ENCODE measurements at regions not wholly inside any gene's neighbourhood (a gene's known extent, or its start where the extent isn't known, plus 50 kb on each side); places are given as distances from the start of the nearest gene placed in this dataset.

- in situ Hi-C loops (cut with MboI; ENCODE audit: low sequenced_read_pairs) = no loop called here
Measured at GRCh38 chr16:82414476-82414875, 212.3 kb upstream of the CDH13 start.

GRCh38 chr16:82412770-82413169 is 214.0 kb upstream of the CDH13 start:
- in situ Hi-C loops (cut with MboI; ENCODE audit: low sequenced_read_pairs) = no loop called here

- in situ Hi-C loops (cut with MboI; ENCODE audit: low sequenced_read_pairs) = no loop called here
Measured at GRCh38 chr16:82405736-82406135, 221.0 kb upstream of the CDH13 start.

GRCh38 chr16:82404586-82405315 is 222.0 kb upstream of the CDH13 start:
- in situ Hi-C loops (cut with MboI; ENCODE audit: low sequenced_read_pairs) = no loop called here

DNA sequence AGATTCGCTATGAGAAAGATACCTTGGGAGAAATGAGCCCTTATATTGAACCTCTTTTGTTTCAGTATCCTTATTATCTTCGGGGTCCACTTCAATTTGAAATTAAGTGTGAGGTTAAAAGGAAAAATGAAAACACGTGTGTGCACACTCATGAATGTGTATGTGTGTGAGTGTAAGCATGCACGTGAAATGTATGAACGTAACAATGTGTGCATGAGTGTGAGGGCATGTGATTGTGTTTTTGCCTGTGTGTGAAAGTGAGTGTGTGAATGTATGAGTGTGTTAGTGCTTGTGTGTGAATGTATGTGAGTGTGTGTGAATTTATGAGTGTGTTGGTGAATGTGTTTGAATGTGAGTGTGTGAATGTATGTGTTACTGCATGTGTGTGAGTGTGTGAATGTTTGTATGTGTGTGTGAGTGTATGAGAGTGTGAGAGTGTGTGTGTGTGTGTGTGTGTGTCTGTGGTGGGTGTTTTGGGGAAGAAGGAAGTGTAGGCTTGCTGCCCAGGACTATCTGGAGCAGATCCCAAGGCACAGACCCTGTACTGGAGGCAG is 224.0 kb upstream of the CDH13 start:
- in situ Hi-C loops (cut with MboI; ENCODE audit: low sequenced_read_pairs) = no loop called here

GRCh38 chr16:82400046-82400445 is 226.7 kb upstream of the CDH13 start:
- in situ Hi-C loops (cut with MboI; ENCODE audit: low sequenced_read_pairs) = no loop called here

DNA sequence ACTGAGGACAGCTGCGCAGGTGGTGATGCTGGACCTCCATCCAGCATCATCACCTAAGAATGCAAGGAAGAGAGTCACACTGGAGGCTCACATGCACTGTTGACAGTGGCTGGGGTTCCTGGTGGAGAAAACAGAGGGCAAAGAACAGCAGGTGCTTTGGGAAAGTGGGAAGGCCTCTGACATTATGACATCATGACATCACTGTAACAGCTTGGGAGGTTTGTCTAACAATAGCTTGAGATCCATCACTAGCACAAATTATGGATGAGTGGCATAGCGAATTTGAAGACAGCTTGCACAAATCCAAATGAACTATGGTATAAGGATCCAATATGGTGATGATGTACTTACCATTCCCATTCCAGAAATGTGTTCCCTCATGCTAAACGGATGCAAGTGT is 226.5 kb upstream of the MPHOSPH6 start:
- in situ Hi-C loops (cut with MboI; ENCODE audit: low sequenced_read_pairs) = no loop called here

GRCh38 chr16:82395212-82395611 is 225.2 kb upstream of the MPHOSPH6 start:
- in situ Hi-C loops (cut with MboI; ENCODE audit: low sequenced_read_pairs) = no loop called here

DNA sequence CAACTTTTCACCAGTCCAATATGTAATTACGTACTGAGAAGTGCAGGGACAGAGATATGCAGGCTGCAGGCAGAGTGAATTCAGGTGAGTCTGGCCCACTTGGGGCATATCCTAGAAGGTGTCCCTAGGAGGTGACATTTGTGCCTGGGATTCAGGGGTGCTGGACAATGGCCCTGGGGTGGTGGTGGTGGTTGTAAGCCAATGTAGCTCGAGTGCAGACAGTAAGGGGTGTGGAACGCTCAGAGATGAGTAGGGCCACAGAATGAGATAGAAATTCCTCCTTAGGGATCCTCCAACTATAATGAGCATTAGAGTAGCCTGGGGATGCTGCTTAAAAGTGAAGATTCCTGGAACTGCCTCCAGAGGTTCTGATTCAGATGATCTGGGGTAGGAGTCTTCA is 221.7 kb upstream of the MPHOSPH6 start:
- in situ Hi-C loops (cut with MboI; ENCODE audit: low sequenced_read_pairs) = no loop called here

DNA sequence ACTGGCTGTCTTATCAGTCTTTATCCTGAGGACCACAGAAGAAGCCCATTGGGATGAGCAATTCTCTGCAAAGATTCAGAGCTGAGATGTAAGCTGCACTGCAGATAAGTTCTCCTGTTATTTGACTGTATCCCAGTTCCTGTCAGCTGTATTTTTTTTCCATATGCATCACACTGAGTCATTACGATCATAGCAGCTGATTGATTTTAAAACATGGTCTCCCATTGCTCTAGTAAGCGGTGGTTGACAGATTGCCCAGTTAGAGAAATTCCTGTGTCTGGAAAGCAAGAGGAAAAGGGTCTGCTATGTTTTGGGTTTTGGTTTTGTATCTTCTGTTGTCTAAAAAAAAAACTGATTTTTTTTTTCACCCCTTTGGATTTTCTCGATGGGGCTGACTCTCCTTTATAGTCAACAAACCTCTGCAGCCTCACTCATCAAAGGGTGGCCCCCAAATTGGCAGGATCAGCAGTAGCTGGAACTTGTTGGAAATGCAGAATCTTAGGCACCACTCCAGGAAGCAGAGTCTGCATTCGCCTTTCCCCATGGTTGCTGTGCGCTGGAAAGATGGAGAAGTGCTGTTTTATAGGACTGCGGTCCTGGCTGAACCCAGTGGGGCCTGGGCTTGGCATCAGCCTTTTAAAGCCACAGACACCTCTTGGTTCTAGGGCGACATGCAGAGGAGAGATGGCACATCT is 220.1 kb upstream of the MPHOSPH6 start:
- in situ Hi-C loops (cut with MboI; ENCODE audit: low sequenced_read_pairs) = no loop called here

DNA sequence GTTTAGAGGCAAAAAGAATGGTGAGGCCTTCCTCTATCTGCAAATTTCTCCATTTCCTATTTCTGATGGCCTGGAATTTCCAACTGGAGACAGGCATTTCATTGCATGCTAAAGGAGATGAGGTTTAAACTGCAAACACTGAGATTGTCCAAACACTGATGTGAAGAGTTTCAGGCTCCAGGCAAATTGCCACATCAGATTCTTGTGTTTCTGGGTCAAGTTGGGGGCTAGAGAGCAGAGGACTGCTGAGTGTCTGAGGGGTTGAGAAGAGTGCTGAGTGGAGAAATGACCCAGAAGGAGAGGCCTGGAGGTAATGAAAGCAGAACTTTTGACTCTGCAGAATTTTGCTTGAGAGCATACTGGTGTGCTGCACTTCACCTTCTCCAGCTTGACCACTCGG is 216.7 kb upstream of the MPHOSPH6 start:
- in situ Hi-C loops (cut with MboI; ENCODE audit: low sequenced_read_pairs) = no loop called here

- in situ Hi-C loops (cut with MboI; ENCODE audit: low sequenced_read_pairs) = no loop called here
Measured at GRCh38 chr16:82384949-82385348, 214.9 kb upstream of the MPHOSPH6 start.

- in situ Hi-C loops (cut with MboI; ENCODE audit: low sequenced_read_pairs) = no loop called here
Measured at GRCh38 chr16:82384017-82384416, 214.0 kb upstream of the MPHOSPH6 start.

GRCh38 chr16:82382521-82382920 is 212.5 kb upstream of the MPHOSPH6 start:
- in situ Hi-C loops (cut with MboI; ENCODE audit: low sequenced_read_pairs) = no loop called here

DNA sequence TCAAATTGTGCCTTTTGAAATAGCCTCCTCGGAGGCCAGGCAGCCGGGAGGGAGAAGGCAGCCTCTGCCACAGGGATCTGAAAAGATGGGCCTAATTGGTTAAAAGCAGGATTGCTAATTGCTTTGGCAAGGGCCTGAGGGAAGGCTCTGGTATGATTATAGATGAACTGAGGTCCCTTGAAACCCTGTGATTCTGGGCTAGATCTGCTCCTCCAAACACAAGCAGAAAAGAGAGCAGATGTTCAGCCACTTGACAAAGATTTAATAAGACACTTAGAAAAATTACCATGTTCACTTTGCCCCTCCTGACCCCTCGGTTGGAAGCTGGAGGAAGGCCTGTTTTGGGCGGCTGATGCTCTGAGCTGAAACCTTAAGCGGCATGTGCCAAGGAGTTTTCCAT is 209.5 kb upstream of the MPHOSPH6 start:
- in situ Hi-C loops (cut with MboI; ENCODE audit: low sequenced_read_pairs) = no loop called here

DNA sequence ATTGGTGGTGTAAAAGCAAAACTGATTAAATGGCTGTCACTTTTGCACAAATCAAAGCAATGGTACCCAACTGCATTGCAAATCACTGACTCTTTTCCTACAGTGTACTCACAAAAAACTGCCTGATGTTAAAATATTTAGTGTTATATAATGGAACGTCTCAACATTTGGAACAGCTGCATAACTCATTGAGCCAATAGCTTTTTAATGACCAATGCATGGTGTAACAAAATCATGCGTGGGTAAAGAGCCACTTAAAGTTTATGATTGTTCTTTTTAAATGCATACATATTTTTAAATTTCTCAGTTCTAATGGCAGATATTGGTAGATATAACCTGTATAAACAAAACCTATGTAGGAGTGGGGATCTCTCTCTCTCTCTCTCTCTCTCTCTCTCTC is 204.0 kb upstream of the MPHOSPH6 start:
- in situ Hi-C loops (cut with MboI; ENCODE audit: low sequenced_read_pairs) = no loop called here

DNA sequence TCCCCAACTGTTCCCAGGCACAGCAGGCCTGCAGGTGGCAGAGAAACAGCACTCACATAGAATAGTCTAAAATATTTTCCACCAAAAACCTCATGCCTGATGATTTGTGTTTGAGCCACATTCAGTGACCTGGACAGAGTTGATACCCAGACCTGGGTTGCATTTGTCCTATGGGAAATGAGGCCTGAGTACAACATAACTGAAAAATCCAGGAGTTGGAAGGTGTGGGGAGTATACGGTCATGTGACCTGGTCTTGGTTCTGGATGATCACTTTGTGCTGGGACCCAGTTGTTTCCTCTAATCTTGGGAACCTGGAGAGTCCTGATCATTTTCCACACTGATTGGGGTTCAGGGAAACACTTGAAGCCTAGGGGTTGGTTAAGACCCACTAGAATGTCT is 200.3 kb upstream of the MPHOSPH6 start:
- in situ Hi-C loops (cut with MboI; ENCODE audit: low sequenced_read_pairs) = no loop called here

DNA sequence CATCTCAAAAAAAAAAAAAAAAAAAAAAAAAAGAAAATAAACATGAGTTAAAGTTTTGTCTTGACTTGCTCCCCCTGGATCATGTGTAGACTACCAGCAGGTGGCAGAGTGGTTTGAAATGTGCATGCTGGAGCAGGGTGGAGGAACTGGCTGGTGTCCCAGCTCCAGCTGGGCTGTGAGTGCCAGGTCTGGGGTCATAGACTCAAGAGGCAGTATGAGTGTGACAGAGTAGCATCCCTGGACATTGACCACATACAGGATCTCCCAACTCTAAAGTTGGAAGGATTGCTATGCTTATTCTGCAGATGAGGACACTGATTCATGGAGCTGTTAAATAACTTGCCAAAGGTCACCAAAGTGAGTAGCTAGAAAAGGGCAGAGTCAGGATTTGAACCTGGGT is 198.0 kb upstream of the MPHOSPH6 start:
- in situ Hi-C loops (cut with MboI; ENCODE audit: low sequenced_read_pairs) = no loop called here

GRCh38 chr16:82366462-82366861 is 196.4 kb upstream of the MPHOSPH6 start:
- in situ Hi-C loops (cut with MboI; ENCODE audit: low sequenced_read_pairs) = no loop called here

- in situ Hi-C loops (cut with MboI; ENCODE audit: low sequenced_read_pairs) = no loop called here
Measured at GRCh38 chr16:82364690-82365089, 194.7 kb upstream of the MPHOSPH6 start.

DNA sequence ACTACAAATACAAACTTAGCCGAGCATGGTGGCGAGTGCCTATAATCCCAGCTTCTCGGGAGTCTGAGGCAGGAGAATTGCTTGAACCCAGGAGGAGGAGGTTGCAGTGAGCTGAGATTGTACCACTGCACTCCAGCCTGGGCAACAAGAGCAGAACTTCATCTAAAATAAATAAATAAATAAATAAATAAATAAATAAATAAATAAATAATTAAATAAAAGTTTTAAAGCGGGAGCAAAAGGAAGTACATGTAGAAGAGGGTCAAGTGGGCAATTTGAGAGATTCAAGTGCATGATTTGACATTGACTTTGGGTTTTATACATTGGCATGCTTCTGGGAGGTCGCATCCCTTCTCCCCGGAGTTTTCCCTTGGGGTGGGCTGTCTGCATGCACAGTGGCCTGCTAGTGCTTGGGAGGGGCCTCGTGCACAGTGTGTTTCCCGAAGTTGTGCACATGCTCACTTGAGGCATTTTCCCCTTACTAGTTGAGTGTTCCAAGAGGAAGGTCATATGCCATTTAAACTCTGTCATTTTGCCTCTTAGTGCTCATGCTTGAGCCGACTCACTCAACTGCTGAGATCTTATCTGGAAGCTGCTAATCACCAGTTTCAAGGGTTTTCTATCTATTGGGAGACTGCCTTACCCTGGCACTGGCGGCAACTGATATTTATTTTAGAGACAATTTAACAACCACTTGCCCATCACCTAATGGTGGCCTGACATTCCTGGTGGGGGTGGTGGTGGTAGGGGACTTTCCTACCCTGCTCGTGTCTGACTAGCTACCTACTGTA is 193.2 kb upstream of the MPHOSPH6 start:
- in situ Hi-C loops (cut with MboI; ENCODE audit: low sequenced_read_pairs) = no loop called here

DNA sequence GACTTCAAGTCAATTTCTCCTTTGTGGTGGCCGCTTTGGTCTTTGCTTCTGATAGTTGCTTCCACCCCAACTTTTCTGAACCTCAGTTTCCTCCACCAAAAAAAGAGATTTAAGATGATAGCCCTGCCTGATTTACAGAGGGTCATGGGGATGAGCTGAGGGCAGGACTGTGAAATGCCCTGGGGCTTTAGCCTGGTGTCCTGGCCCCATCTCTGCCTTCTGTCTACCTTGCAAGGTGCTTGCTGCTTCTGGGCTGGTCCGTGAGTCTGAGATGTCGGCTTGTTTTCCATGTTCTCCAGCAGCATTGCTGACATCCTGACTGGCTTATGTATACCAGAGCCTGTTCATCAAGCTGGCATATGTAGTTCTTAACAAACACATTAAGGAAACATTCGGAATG is 191.9 kb upstream of the MPHOSPH6 start:
- in situ Hi-C loops (cut with MboI; ENCODE audit: low sequenced_read_pairs) = no loop called here
